GM19397 (cell line): ENCODE measurements at regions not wholly inside any gene's neighbourhood (a gene's known extent, or its start where the extent isn't known, plus 50 kb on each side); places are given as distances from the start of the nearest gene placed in this dataset.
"Not testable (repeated sequence)": the region's sequence is repeated elsewhere in the genome, so short reads cannot be mapped to it uniquely, and the experiment has no call there.

ENCODE experiments used
- ATAC-seq: cut with Tn5 transposase; IDR thresholded peaks from one replicate; pipeline ENCODE4 v1.9.1; 2021; ENCODE audit warnings: mild to moderate bottlenecking, moderate library complexity; ENCODE audit not compliant: unreplicated experiment

DNA sequence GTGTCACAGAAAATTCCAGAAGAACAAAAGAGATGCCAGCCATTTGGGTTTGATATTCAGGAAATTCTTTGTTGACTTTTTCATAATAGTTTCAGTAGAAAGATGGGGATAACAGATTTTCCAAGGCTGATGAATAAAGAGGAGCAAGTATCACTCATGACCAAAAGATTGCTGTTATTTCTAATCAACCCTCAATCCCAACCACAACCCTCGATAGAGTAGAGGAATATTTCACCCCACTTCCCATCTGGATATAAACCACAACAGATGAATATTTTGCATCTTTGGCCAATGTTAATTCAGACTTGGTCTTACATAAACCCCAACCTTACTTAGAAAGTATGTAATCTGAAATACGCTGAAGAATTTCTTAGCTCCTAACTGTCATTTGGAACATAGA, 232.4 kb downstream of the SEC16B start:
- ATAC-seq, result no peak

GRCh38 chr1:177732178-177732577, 237.7 kb downstream of the SEC16B start:
- ATAC-seq, result no peak

- no peak for ATAC-seq
These were observed 240.2 kb downstream of the SEC16B start for GRCh38 chr1:177729646-177730045.

DNA sequence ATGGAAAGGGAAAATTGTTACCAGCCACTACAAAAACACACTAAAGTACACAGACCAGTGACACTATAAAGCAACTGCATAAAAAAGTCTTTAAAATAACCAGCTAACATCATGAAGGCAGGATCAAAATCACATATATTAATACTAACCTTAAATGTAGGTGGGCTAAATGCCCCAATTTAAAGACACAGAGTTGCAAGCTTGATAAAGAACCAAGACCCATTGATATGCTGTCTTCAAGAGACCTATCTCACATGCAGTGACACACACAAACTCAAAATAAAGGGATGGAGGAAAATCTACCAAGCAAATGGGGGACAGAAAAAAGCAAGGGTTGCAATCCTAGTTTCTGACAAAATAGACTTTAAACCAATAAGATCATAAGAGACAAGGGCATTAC, 246.3 kb downstream of the SEC16B start:
- no peak for ATAC-seq

GRCh38 chr1:177710696-177711620, 258.9 kb downstream of the SEC16B start:
- no peak for ATAC-seq

GRCh38 chr1:177708406-177708805, 261.5 kb downstream of the SEC16B start:
- ATAC-seq, result no peak

DNA sequence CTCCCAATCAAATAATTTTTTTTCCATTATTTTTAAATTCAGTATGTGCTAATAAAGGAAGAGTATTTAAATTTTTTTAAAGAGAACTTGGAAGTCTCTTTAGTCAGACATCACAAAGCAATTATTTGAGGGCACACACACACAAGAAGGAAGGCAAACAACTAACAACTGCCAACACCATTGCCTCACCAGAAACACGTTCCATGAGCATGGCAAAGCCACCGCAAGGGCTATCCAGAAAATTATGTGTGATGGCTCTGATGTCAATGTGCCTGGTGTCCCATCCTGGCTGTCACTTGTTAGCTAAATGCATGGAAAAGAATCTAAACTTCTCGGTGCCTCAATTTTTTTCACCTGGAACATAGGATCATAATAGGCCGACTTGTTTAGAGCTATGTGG, 262.9 kb downstream of the SEC16B start:
- ATAC-seq, result no peak

DNA sequence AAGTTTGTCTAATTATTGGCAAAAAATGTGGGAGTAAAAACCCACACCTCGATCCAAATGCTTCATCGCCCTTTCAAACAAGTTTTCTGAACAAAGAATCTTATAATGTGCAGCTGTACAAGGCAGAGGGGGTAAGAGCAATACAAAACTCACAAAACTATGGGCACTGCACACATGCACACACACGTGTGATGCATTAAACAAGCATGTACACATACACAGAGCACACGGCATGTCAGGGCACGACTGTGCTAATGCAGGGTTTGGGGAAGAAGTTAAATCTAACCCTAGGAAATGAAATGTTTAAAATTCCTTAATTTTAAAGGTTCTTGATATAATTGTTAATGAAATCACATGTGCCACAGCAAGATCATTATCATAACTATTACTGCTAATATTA, 264.0 kb downstream of the SEC16B start:
- no peak for ATAC-seq

DNA sequence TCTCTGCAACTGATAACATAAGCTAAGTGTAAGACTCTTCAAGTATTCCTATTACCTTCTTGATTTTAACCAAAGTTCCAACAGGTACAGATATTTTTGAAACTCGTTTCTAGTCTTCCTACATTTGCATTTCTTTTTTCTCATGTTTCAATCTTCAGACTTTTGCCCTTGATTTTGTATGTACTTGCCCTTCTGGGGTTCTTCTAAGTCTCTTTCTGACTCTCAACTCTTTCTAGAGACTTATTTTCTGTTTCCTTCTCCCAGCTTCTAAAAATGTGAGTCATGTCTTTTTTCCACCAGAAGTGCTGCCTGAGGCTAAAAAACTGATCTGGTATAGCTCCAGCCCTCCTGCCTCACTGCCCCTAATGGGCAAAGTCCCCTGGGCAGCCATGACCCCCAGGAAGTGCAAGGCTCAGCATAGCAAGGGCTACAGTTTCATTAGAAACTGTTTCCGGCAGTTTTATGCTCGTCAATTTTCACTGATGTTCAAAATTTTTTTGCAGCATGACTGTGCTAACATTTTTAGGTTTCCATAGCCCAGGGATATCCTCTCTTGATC, 265.9 kb downstream of the SEC16B start:
- ATAC-seq, result no peak

DNA sequence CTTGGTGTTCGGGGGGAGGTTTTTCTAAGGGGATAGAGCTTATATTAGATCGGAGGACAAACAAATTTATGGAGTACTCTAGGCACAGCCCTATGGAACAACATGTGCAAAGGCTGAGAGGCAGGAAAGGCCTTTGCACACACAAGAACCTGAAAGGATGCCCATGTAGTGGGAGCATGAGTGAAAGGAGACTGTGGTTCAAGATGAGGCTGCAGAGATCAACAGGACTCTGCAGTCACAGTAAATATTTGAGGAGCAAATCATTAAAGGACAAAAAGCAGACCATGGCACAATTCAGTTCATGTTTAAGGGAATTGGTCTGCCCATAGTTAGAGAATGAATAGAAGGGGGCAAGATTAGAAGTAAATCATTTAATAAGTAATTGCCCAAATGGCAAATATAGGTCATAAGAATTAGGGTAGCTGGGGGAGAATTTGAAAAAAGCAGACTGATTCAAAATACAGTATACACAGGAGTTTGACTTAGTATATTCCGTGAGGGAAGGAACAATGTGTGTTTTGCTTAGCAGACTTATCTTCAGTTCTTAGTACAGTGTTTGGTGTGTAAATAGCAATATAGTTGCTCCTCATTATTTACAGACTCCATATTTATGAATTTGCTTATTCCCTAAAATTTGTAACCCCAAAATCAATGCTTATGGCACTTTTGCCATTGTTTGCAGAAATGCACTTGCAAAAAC, 268.1 kb downstream of the SEC16B start:
- no peak for ATAC-seq

DNA sequence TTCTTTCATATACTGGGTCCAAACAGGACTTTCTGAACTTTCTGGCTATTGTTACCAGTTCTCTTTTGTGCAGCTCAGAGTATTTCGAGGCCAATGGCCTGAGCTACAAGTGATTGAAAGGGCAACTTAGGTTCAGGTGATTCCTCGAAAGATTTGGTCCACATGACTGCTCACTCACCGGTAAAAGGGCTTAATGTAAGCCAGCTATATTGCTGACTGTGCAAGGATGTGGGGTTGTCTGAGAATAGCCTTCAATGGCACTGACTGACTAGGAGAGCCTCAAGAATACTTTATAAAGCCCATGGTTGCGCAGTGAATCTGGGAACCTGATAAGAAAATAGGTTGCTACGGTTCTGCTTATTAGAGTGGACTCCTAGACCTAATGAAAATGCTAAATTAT, 269.0 kb downstream of the SEC16B start:
- ATAC-seq, result no peak

DNA sequence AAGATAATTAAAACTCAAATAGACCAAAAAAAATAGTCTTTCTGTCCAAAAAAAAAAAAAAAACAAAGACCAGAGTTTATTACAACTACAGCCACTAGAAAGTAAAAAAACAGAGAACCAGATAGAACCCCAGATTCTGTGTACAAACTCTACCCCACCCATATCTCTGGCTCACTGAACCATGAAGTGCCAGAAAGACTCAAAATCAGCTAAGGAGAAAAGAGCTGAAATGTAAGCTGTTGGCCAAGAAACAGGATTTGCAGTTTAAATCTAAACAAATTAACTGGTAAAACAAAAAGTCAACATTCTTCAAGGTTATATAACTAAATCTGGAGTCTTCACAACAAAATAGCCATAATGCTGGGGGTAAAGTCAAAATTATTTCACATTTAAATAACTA, 278.9 kb downstream of the SEC16B start:
- no peak for ATAC-seq

- no peak for ATAC-seq
These were observed 282.3 kb downstream of the SEC16B start for GRCh38 chr1:177687544-177687943.

GRCh38 chr1:177686933-177687332, 282.9 kb downstream of the SEC16B start:
- ATAC-seq, result no peak

DNA sequence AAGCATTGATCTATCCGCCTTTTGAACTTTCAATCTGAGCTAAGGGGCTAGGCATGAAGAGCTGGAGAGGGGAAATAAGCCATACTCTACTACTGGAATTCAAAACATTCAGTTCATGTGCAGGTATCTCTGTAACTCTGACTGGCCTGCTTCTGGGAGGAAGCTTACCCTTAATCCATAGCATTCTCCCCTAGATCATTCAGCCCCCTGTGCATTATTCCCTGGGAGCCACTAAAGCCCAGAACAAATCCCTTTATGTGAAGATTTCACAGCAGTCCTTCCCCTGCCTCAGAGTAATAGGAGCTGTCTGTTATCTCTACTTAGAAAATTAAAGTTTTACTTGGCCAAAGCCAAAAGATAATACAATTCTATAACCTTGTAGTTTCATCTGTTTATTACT, 300.7 kb downstream of the SEC16B start:
- no peak for ATAC-seq

DNA sequence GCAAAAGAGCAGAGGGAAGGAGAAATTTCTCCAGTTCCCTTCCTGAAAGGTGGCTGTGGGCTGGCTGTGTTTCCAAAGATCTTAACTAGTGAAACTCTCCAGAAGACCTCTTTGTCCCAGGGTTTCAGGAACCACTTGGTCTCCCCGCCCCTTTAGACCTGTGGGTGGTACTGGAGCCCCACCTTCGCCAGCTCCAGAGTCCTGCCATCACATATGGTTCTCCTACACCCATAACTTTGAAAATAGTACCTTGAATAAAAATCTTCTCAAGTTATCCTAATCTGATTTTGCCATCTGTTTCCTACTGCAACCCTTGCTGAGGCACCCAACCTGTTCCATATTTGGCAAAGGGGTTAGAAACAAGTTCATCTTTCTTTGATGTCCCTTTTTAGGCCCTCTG, 303.9 kb downstream of the SEC16B start:
- ATAC-seq, result no peak

DNA sequence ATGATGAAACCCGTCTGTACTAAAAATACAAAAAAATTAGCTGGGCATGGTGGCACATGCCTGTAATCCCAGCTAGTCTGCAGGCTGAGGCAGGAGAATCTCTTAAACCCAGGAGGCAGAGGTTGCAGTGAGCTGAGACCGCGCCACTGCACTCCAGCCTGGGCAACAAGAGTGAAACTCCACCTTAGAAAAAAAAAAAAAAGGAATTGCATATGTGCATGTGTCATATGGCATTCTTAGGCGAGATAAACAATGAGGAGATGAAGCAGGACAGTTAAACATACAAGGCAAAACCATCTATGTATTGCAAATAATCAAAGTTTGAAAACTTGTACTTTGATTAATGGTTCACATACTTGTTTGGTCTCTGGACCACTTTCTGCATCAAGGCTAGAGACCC, 305.1 kb downstream of the SEC16B start:
- not testable (repeated sequence) for ATAC-seq

DNA sequence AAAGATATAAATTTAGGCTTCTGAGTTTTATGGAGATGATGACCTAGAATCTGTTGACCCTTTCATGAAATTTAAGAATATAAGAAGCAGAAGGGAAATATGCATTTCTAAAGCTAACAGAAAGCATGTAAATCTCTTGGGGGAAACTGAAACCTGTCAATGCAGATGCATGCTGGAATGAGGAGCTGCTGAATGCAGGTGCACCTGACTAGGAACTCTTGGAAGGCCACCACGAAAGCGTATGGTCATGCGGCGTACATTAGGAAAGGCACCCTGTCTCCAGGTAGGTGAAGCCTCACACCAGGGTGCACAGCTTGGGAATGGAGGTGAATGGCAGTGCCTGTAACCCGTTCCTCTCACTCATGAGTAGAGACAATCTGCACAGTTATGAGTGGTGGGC, 309.7 kb downstream of the SEC16B start:
- ATAC-seq, result no peak

DNA sequence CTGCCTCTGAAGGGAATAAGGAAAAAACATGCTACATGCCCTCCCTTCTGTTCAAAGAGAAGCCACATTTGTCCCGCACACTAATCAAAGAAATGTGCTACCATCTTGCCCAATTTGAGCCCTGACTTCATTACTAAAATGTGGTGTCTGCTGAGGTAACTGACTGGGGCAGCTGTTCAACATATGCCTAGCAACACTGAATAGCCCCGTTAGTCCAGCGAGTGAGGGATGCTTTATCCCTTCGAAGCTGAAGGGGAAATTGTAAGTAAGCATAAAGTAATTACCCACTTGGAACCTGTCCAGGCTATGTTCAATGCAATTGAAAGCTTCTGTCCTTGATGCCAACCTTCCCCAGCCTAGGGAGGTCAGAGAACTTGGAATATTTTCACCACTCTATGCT, 310.6 kb downstream of the SEC16B start:
- no peak for ATAC-seq

DNA sequence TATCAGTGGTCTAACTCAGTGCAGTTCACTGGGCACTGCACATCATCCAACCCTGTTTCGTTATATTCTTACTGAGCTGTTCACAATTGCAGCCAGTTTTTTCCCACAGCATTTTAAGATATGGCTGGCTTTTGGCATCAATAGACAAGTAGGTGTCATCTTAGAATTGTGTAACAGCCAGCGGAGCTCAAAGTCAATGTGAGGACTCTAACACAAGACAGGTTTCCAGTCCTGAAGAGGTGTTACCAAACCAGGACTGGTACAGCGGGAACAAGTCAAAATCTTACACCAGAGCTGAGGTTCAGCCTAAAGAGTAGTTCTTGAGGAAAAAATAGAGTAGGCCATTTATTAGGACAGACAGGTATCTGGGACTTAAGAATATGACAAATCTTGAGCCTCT, 313.3 kb downstream of the SEC16B start:
- no peak for ATAC-seq

DNA sequence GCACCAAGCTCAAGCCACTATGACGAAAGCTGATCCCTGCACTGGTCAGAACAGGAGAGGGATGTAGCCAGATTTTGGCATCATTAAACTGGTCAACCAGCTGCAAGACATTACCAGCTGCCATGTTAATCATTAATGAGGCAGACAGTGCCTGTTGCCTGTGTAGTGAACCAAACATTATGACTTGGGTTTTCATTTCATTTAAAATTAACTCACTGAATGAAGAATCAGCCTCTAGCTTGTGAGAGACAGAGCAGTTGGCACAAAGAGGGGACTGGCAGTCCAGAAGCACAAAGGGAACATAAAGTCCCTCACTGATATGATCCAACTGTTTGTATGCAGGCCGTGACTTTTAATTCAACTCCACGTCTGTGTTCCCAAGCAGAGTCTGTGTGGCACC, 318.9 kb downstream of the SEC16B start:
- no peak for ATAC-seq

- ATAC-seq, result no peak
These were observed 321.1 kb downstream of the SEC16B start for GRCh38 chr1:177648731-177649265.
